HG02678 (cell line): ENCODE measurements at regions not wholly inside any gene's neighbourhood (a gene's known extent, or its start where the extent isn't known, plus 50 kb on each side); places are given as distances from the start of the nearest gene placed in this dataset.
A peak's percentile ranks its signal among the peaks of the same experiment; 100 is the strongest.

Experiments used
- ATAC-seq: cut with Tn5 transposase; IDR thresholded peaks from one replicate; pipeline ENCODE4 v1.9.1; 2021; ENCODE audit warnings: mild to moderate bottlenecking, moderate library complexity; ENCODE audit not compliant: unreplicated experiment

- no peak for ATAC-seq
Observed at GRCh38 chr4:184942444-184943425, 75.6 kb upstream of the HELT start.

DNA sequence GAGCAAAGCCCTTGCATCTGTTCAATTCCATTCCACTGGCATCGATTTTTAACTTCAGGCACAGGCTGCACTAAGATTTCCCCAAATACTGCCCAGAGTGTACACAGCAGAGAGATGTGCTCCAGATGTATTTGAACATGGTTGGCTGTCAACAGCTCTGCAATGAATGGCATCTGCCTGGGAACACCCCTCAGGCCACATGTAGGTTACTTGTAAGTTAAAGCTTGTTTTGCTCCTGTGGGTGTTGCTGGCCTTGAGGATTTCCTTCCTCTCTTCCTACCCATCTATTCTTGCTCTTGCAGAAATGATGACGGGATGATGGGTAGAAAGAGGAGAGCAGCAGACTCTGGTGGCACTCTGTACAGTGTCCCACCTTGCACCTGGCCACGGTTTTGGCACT lies 69.3 kb upstream of the HELT start:
- ATAC-seq = no peak

DNA sequence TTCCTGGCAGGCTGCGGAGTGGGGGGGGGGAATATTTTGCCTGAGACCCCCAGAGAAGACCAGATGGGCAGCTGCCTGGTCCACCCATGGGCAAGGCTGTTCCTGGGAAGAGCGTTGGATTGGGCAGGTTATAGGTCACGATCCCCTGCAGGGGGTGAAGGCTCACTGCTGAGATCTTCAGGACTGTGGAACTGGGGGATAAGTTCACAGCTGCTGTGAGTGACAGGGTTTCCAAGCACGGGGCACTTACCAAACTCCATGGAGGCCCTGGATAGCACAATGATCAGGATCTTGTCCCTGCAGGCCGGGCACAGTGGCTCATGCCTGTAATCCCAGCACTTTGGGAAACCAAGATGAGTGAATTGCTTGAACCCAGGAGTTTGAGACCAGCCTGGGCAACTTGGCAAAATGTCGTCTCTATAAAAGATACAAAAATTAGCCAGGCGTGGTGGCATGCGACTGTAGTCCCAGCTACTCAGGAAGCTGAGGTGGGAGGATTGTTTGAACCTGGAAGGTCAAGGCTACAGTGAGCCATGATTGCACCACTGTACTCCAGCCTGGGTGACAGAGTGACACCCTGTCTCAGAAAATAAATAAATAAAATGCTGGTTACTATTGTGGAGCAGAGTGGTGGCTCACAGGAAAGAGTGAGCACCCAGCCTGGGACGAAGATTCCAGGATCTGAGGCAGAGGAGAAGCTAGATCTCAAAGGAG lies 68.0 kb upstream of the HELT start:
- no peak for ATAC-seq

GRCh38 chr4:184950926-184951325 lies 67.4 kb upstream of the HELT start:
- ATAC-seq = no peak

- no peak for ATAC-seq
Observed at GRCh38 chr4:184951668-184952160, 66.6 kb upstream of the HELT start.

- ATAC-seq = no peak
Observed at GRCh38 chr4:184952522-184952921, 65.8 kb upstream of the HELT start.

DNA sequence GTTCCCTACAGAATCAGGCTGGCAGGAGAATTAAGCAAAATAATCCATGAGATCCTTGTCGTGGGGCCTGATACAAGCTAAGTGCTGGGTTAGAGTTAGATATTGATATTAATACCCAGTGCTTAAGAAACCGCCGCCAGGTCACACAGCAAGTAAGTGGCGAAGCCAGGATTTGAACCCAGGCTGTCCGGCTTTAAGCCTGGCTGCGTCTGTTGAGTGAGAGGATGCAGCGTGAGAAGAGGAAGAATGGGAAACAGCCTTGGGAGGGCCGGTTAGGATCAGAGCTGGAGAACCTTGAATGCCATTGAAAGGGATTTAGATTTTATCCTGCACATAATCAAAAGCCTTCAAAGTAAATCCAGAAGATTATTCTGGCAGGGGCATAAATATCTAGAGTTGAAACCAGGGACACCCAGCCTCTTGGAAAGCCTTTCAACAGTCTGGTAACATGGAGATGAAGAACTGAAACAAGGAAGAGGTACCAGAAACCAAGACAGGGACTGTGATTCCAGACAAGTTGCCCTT lies 64.8 kb upstream of the HELT start:
- ATAC-seq = no peak

DNA sequence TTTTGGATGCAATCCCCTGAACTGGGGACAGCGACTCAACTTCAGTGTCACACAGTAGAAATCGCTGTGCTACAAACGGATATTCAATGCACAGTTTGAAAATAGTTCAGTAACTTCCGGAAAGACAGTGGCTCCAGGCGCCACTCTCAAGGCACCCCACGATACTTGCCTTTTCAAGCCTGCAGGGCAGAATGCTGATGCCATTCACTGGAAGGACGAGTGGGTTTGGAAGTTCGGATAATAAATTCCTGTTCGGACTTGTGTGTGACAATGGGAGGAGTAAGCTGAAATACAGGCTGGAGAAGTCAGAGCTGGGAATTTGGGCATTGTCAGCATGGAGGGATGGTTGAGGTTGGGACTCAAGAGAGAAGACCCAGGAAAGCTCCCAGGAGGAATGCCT lies 64.3 kb upstream of the HELT start:
- no peak for ATAC-seq

- ATAC-seq = no peak
Observed at GRCh38 chr4:184954482-184954881, 63.8 kb upstream of the HELT start.

GRCh38 chr4:184955116-184955515 lies 63.2 kb upstream of the HELT start:
- ATAC-seq = no peak

DNA sequence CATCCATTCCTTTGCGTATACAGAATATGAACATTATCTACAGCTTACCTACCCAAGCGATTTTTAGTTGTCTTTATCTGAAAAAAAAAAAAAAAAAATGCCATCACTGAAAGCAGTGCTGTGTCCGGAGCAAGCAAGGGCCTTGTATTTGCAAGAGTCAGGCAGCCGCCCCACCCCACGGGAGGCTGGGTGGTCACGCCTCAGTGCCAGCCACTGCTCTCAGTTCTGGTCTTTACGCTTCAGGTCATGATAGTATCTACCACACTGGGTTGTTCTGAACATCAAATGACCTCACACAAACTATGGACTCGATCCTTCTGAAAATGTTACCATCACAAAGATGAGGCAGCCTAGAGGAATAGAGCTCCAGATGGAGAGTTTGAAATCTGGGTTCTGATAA lies 62.7 kb upstream of the HELT start:
- ATAC-seq = peak; percentile 80

DNA sequence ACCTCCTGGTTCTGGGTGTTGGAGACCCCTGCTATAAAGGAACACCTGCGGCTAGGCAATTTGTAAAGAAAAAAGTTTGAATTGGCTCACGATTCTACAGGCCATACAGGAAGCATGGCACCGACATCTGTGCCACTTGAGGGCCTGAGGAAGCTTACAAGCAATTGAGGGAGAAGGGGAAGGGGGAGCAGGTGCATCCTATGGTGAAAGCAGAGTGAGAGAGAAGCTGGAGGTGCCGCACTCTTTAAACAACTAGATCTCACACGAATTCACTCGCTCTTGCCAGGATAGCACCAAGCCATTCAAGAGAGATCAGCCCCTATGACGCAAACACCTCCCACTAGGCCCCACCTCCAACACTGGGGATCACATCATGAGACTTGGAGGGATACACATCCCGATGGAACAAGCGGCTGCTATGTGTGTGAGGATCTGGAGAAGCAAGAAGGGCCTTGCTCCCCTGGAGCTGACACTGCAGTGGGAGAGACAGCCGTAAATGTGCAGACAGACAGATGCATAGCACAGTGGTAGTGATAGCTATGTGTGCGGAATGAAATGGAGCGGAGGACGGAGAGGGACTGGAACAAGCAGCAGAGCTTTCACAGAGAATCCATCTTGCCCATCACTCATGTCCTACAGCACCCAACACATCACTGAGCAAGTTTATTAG lies 60.7 kb upstream of the HELT start:
- ATAC-seq = no peak

GRCh38 chr4:184958127-184958922 lies 60.0 kb upstream of the HELT start:
- ATAC-seq = no peak

DNA sequence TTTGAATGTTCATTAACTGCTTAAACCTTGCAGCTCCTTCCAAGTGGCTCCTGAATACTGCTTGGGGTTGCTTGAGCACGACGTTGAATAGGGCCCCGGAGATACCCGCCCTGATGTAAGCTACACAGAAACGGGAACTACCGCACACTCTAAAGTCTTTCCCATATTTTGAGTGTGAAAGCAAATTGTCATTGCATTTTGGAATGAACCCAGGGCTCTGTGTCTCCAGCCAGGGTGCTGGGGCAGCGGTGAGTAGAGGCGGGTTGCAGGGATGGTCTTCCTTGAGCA lies 59.4 kb upstream of the HELT start:
- ATAC-seq = no peak

DNA sequence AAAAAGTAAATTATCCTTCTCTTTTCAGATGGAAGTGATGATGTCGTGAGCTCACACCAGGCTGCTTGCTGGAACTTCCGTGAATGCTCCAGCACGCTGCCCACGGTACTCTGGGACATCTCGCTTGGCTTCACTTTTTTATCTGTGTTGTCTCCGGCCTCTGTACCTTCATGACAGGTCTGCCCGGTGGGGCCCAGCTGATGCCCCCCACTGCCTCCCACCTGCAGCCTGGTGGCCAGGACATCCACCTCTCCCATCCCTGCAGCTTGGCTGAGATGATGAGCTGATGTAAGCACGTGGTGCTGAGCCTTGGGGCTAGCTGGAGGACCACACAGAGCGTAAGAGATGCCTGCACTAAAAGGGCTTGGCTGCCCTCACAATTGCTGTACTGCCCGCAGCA lies 59.0 kb upstream of the HELT start:
- ATAC-seq = no peak

- ATAC-seq = no peak
Observed at GRCh38 chr4:184959786-184960185, 58.5 kb upstream of the HELT start.

GRCh38 chr4:184960505-184960971 lies 57.8 kb upstream of the HELT start:
- no peak for ATAC-seq

GRCh38 chr4:184961660-184962059 lies 56.6 kb upstream of the HELT start:
- ATAC-seq = no peak

GRCh38 chr4:184962125-184962638 lies 56.1 kb upstream of the HELT start:
- no peak for ATAC-seq
